GM10266 (cell line): ENCODE measurements at regions not wholly inside any gene's neighbourhood (a gene's known extent, or its start where the extent isn't known, plus 50 kb on each side); places are given as distances from the start of the nearest gene placed in this dataset.

Experiments
- DNase-seq: peaks from one replicate; pipeline ENCODE4 v3.0.0; 2012; ENCODE audit errors: extremely low spot score
- CTCF ChIP-seq: IDR thresholded peaks from 2 replicates; pipeline ENCODE4 v1.5.1; 2012; ENCODE audit warnings: mild to moderate bottlenecking, low read depth; ENCODE audit not compliant: control insufficient read depth, insufficient read depth; ENCODE audit errors: missing control alignments

DNA sequence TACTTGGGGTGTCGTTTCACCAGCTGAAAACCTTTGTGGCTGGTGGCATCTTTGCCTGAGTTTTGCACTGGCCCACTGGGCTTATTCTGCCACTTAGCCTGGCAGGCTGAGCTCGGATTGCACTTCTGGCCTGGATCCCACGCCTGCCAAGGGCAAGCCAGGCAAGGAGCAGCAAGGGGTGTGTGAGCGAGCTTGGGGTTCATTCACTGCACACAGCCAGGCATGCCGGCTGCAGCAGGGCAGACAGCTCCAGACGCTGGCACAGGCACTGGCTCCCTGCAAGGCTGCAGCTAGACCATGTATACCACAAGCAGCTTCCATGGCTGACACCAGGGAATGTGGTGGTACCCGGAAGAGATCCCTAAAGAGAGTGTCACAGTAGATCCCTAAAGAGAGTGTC is 476.3 kb downstream of the EPHA5 start:
- TF ChIP-seq CTCF, result no peak
- DNase-seq, result no peak

GRCh38 chr4:65190780-65191179 is 479.5 kb downstream of the EPHA5 start:
- no peak for TF ChIP-seq CTCF
- no peak for DNase-seq

GRCh38 chr4:65175585-65175984 is 494.7 kb downstream of the EPHA5 start:
- DNase-seq, result no peak
- no peak for TF ChIP-seq CTCF

DNA sequence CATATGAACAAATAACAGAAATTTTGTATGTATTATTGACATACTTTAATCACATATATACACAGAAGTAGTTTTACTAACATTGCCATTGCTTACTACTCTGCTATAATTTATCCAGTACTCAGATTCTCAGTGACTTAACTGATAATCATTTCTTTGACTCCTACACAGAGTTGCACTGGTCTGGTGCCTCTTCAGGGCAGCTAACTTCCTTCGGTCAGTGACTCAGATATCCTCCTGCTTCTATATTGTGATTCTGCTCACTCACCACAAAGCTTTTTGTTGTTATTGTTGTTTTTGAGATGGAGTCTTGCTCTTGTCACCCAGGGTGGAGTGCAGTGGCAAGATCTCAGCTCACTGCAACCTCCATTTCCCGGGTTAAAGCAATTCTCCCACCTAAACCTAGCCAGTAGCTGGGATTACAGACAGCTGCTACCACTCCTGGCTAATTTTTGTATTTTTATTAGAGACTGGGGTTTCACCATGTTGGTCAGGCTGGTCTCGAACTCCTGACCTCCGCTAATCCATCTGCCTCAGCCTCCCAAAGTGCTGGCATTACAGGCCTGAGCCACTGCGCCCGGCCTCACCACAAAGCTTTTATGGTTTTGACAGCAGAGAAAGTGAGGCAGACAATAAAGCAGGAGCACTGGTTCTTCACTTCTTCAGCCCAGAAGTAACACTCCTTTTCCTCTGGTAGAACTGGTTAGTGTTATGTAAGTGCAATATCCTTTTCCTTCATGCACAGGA is 499.3 kb downstream of the EPHA5 start:
- DNase-seq, result no peak
- TF ChIP-seq CTCF, result no peak

GRCh38 chr4:65167719-65168118 is 502.6 kb downstream of the EPHA5 start:
- no peak for DNase-seq
- no peak for TF ChIP-seq CTCF

DNA sequence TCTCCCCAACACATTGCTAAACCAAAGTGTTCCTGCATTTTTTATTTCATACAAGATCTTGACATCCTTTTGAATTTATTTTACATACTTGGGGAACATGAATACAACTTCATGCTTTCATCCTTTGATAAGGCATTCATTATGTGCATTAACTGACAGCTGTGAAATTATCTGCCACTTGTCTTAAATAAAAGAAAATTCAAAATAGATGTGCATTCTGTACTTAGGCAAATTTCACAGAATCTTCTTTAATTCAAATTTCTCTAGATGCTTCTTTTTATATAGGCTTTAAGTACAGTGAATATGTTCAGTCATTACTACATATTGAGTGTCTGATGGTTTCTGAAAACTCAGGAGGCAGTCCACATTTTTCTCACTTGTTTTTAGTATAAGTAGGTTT is 518.1 kb downstream of the EPHA5 start:
- no peak for DNase-seq
- no peak for TF ChIP-seq CTCF

DNA sequence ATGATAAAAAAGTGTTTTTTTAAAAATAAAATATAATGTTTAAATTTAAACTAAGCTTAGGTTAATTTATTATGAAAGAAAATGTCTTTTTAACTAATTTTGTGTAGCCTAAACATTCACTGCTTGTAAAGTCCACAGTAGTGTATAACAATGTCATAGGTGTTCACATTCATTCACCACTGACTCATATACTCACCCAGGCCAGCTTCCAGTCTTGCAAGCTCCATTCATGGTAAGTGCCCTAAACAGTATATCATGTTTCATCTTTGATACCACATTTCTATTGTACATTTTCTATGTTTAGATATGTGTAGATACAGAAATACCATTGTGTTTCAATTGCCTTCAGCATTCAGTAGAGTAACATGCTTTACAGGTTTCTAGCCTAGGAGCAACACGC is 530.3 kb downstream of the EPHA5 start:
- no peak for DNase-seq

More for the DNA sequence above, 530.3 kb downstream of the EPHA5 start:
- no peak for TF ChIP-seq CTCF
